Upper lobe of left lung (tissue), 6 donors: ENCODE measurements at regions not wholly inside any gene's neighbourhood (a gene's known extent, or its start where the extent isn't known, plus 50 kb on each side); places are given as distances from the start of the nearest gene placed in this dataset.

Source experiments
- ATAC-seq, 2 donors: fragments of 200-7000 bp; cut with Tn5 transposase; one replicate each; pipeline ENCODE4 v1.9.1; 2022; ENCODE audit warnings: mild to moderate bottlenecking in 2 of 2, moderate library complexity in 2 of 2; ENCODE audit not compliant: low FRiP score in 2 of 2
- DNase-seq, 2 donors: peaks; one replicate each; pipeline ENCODE4 v3.0.0-alpha.2; 2019 to 2020
- H3K27ac ChIP-seq, 4 donors: fragments of 200-600 bp; sonication (generic); one replicate each; pipeline ENCODE4 v1.5.1; 2016 to 2019
- H3K27me3 ChIP-seq, 4 donors: fragments of 200-600 bp; sonication (generic); one replicate each; pipeline ENCODE4 v1.5.1; 2017 to 2019
- H3K36me3 ChIP-seq, 4 donors: fragments of 200-600 bp; sonication (generic); one replicate each; pipeline ENCODE4 v1.5.1; 2016 to 2019
- H3K4me1 ChIP-seq, 4 donors: fragments of 200-600 bp; sonication (generic); one replicate each; pipeline ENCODE4 v1.5.1; 2018 to 2019
- H3K4me3 ChIP-seq, 4 donors: fragments of 200-600 bp; sonication (generic); one replicate each; pipeline ENCODE4 v1.5.1; 2017 to 2019; ENCODE audit warnings: mild to moderate bottlenecking in 2 of 4, moderate library complexity in 1 of 4
- H3K9me3 ChIP-seq, 4 donors: fragments of 200-600 bp; sonication (generic); one replicate each; pipeline ENCODE4 v1.5.1; 2018 to 2019
- CTCF ChIP-seq, 6 experiments: fragments of 450-650 bp in 4 of 6; fragments of 200-600 bp in 2 of 6; sonication (generic) in 2 of 6; IDR thresholded peaks; one replicate each; pipeline ENCODE4 v1.5.1; 2016 to 2019; ENCODE audit warnings: antibody characterized with exemption in 6 of 6
- EP300 ChIP-seq, 4 donors: sonication (generic); formaldehyde crosslinking; IDR thresholded peaks; one replicate each; pipeline ENCODE4 v1.5.1; 2017; ENCODE audit warnings: antibody characterized with exemption in 4 of 4, control low read depth in 2 of 4
- POLR2A ChIP-seq, 4 donors: fragments of 450-650 bp; IDR thresholded peaks; one replicate each; pipeline ENCODE4 v1.5.1; 2016 to 2017; ENCODE audit warnings: antibody characterized with exemption in 4 of 4, mild to moderate bottlenecking in 2 of 4
- POLR2AphosphoS5 ChIP-seq, 2 donors: sonication (generic); formaldehyde crosslinking; IDR thresholded peaks; one replicate each; pipeline ENCODE4 v1.5.1; 2017; ENCODE audit warnings: antibody characterized with exemption in 2 of 2
- WGBS, 2 donors: methylation state at CpG; one replicate each; pipeline ENCODE4 v1.1.5; 2017 to 2018; 5-methylcytosine and 5-hydroxymethylcytosine counted together
- donor health status: DM: no; HTN: no; CAD: no; lungs with moderate emphysema.
- donor health status: DM: no; HTN: yes; CAD: no; lungs with severe emphysema.

GRCh38 chr5:27502236-27502635 is 463.9 kb upstream of the CDH9 start:
- Histone ChIP-seq H3K9me3 (no peaks in the 10 kb centered on the region), H3K4me3 (no peak overlapping the region), H3K4me1 (no peaks in the 10 kb centered on the region), H3K36me3 (no peaks in the 10 kb centered on the region), H3K27ac (no peak overlapping the region), H3K27me3 (no peaks in the 10 kb centered on the region)
- TF ChIP-seq CTCF (IDR thresholded peaks at IDR 0.05) (no peak), POLR2AphosphoS5 (IDR thresholded peaks at IDR 0.05) (no peak), EP300 (IDR thresholded peaks at IDR 0.05) (no peak), POLR2A (IDR thresholded peaks at IDR 0.05) (no peak)
- no peak for ATAC-seq
- no peak for DNase-seq
- WGBS, 2 donors = 71 to 79% methylated on average over 5 of the region's 5 CpGs

- 69 to 70% methylated on average over 2 of the region's 2 CpGs for WGBS, 2 donors
- ATAC-seq (no peak), DNase-seq (no peak)
- no peaks in the 10 kb centered on the region for H3K36me3 ChIP-seq
- H3K27me3 ChIP-seq = no peaks in the 10 kb centered on the region
- H3K27ac ChIP-seq = no peak overlapping the region
- no peaks in the 10 kb centered on the region for H3K9me3 ChIP-seq
- TF ChIP-seq POLR2A (IDR thresholded peaks at IDR 0.05) (no peak), POLR2AphosphoS5 (IDR thresholded peaks at IDR 0.05) (no peak), CTCF (IDR thresholded peaks at IDR 0.05) (no peak), EP300 (IDR thresholded peaks at IDR 0.05) (no peak)
- H3K4me1 ChIP-seq = no peaks in the 10 kb centered on the region
- H3K4me3 ChIP-seq = no peak overlapping the region
Measured at GRCh38 chr5:27497491-27497890, 459.1 kb upstream of the CDH9 start.

GRCh38 chr5:27494887-27495286 is 456.5 kb upstream of the CDH9 start:
- WGBS, 2 donors = 85 to 92% methylated on average over 2 of the region's 2 CpGs
- Histone ChIP-seq H3K4me1 (no peaks in the 10 kb centered on the region), H3K36me3 (no peaks in the 10 kb centered on the region), H3K9me3 (peaks cover 0 to 2% (median 0%) of the 10 kb centered on the region in 4 donors), H3K4me3 (no peak overlapping the region), H3K27ac (no peak overlapping the region), H3K27me3 (no peaks in the 10 kb centered on the region)
- DNase-seq = no peak
- TF ChIP-seq CTCF (IDR thresholded peaks at IDR 0.05) = no peak
- no peak for TF ChIP-seq POLR2AphosphoS5 (IDR thresholded peaks at IDR 0.05)
- no peak for TF ChIP-seq EP300 (IDR thresholded peaks at IDR 0.05)
- TF ChIP-seq POLR2A (IDR thresholded peaks at IDR 0.05) = no peak
- no peak for ATAC-seq

- Histone ChIP-seq H3K27ac (no peak overlapping the region), H3K9me3 (peaks cover 0 to 2% (median 0%) of the 10 kb centered on the region in 4 donors), H3K27me3 (no peaks in the 10 kb centered on the region), H3K4me1 (no peaks in the 10 kb centered on the region), H3K4me3 (no peak overlapping the region), H3K36me3 (no peaks in the 10 kb centered on the region)
- DNase-seq (no peak), ATAC-seq (no peak)
- no peak for TF ChIP-seq EP300 (IDR thresholded peaks at IDR 0.05)
- no peak for TF ChIP-seq POLR2AphosphoS5 (IDR thresholded peaks at IDR 0.05)
- TF ChIP-seq POLR2A (IDR thresholded peaks at IDR 0.05) = no peak
- TF ChIP-seq CTCF (IDR thresholded peaks at IDR 0.05) = no peak
- 96 to 98% methylated on average over 3 of the region's 3 CpGs for WGBS, 2 donors
Measured at GRCh38 chr5:27491746-27492439, 453.5 kb upstream of the CDH9 start.

DNA sequence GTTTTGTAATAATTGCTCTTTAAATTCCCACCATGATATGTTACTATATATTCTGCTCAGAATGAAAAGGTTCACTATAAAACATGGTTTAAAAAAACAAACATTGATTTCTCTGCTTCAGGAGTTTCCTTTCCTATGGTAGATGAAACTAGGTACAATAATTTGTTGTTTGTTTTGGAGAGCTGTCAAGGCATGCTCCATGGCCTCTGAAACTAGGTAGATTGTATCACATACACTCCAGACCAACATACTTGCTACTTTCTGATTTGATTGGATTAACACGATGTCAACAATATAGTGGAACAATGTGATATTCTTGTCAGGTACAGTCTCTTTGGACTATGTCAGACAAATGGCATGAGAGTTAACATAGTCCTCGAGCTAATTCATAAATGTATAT is 452.7 kb upstream of the CDH9 start:
- Histone ChIP-seq H3K27ac (no peak overlapping the region), H3K4me3 (no peak overlapping the region), H3K4me1 (no peaks in the 10 kb centered on the region), H3K27me3 (no peaks in the 10 kb centered on the region), H3K9me3 (peaks cover 0 to 2% (median 0%) of the 10 kb centered on the region in 4 donors), H3K36me3 (no peaks in the 10 kb centered on the region)
- TF ChIP-seq EP300 (IDR thresholded peaks at IDR 0.05) (no peak), POLR2A (IDR thresholded peaks at IDR 0.05) (no peak), CTCF (IDR thresholded peaks at IDR 0.05) (no peak), POLR2AphosphoS5 (IDR thresholded peaks at IDR 0.05) (no peak)
- 75 to 76% methylated on average over 2 of the region's 2 CpGs for WGBS, 2 donors
- DNase-seq (no peak), ATAC-seq (no peak)
